ENCODE measurements at regions not wholly inside any gene's neighbourhood (a gene's known extent, or its start where the extent isn't known, plus 50 kb on each side); places are given as distances from the start of the nearest gene placed in this dataset.
A peak's percentile ranks its signal among the peaks of the same experiment; 100 is the strongest.

DNA sequence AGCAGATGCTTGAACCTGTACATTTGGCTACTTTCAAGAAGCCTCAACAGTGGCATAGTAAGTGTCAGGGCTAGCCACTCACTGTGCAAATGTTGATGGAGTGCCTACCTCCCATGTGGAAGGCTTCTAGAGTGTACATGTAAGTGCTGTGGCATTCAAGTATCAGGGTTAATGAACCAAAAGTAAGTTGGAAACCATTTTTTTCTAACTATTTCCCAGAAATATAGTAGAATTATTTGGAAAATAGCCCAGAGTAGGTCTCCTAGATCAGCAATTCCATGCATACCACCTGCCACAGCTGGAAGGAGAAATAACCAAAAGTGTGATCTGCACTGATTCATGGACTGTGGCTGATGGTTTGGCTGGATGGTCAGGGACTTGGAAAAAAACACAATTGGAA lies 53.3 kb downstream of the FOXD1 start:
- Histone ChIP-seq H3K27me3 (no peaks in the 10 kb centered on the region), H3K9me3 (ENCODE audit: low read depth) (no peaks in the 10 kb centered on the region), H2AFZ (no peak overlapping the region), H3K27ac (no peak overlapping the region), H4K20me1 (ENCODE audit: insufficient read depth, poor library complexity, severe bottlenecking) (no peaks in the 10 kb centered on the region), H3K9me2 (replicated peaks; ENCODE audit: insufficient read depth) (no peaks in the 10 kb centered on the region), H3K36me3 (replicated peaks; ENCODE audit: insufficient read depth, low read depth) (no peaks in the 10 kb centered on the region), H3K4me2 (no peak overlapping the region), H3K4me1 (ENCODE audit: insufficient read depth) (peaks cover 30% of the 10 kb centered on the region), H3K79me2 (no peaks in the 10 kb centered on the region), H3K4me3 (no peak overlapping the region)
- no peak for DNase-seq (ENCODE audit: low spot score)
- no peak for TF ChIP-seq EZH2 (IDR thresholded peaks at IDR 0.05; ENCODE audit: borderline replicate concordance)
- TF ChIP-seq EZH2phosphoT487 (IDR thresholded peaks at IDR 0.05; ENCODE audit: low read depth, severe bottlenecking, unreplicated experiment): no peak
- no peak for TF ChIP-seq CTCF (IDR thresholded peaks at IDR 0.05; ENCODE audit: poor library complexity)

- Histone ChIP-seq H3K36me3 (replicated peaks; ENCODE audit: insufficient read depth, low read depth) (no peaks in the 10 kb centered on the region), H3K4me3 (no peak overlapping the region), H3K4me1 (ENCODE audit: insufficient read depth) (peaks cover 30% of the 10 kb centered on the region), H2AFZ (no peak overlapping the region), H3K79me2 (no peaks in the 10 kb centered on the region), H3K27ac (no peak overlapping the region), H4K20me1 (ENCODE audit: insufficient read depth, poor library complexity, severe bottlenecking) (no peaks in the 10 kb centered on the region), H3K4me2 (no peak overlapping the region), H3K9me2 (replicated peaks; ENCODE audit: insufficient read depth) (no peaks in the 10 kb centered on the region), H3K27me3 (no peaks in the 10 kb centered on the region), H3K9me3 (ENCODE audit: low read depth) (no peaks in the 10 kb centered on the region)
- DNase-seq (ENCODE audit: low spot score): no peak
- TF ChIP-seq EZH2phosphoT487 (IDR thresholded peaks at IDR 0.05; ENCODE audit: low read depth, severe bottlenecking, unreplicated experiment) (no peak), EZH2 (IDR thresholded peaks at IDR 0.05; ENCODE audit: borderline replicate concordance) (no peak), CTCF (IDR thresholded peaks at IDR 0.05; ENCODE audit: poor library complexity) (no peak)
- WGBS (ENCODE audit: low lambda C conversion rate, missing lambda C conversion rate): 72% methylated on average over 4 of the region's 4 CpGs
These were observed 54.0 kb downstream of the FOXD1 start for GRCh38 chr5:73394610-73395009.

DNA sequence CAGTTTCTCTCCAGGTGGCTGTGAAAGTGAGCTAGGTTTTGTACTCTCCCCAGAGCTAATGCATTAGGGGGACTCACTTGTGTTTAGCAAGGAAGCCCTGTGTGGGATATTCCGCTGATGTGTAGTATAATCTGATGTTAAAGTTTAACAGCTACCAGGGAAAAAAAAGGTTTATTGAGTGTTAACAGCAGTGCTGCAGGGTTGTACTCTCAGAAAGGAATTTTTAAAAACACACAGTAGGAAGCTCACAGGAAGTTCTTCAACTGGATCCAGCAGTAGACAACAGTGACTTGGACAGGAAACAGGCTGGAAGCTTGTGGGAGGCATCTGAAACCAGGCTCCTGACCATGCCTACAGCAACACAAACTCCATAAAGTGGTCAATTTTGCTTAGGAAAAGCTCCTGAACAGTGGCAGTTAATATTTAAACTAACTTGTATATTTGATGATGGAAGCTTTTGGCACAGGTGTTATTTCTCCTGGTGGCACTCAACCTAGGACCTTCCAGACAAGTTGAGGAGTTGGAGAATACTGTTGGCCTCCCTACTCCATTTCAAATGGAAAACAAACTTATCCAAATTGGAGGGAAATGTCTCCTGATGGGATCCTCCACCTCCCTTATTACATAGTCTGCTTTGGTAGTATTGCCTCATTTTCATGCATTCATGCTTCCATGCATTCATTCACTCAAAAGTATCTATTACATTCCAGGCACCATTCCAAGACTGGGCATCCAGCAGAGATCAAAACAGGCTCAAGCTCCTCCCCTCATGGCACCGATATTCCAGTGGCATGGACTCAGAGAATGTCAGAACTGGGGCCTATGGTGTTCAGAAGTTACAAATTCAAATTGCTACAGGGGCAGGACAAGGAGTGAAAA lies 54.7 kb downstream of the FOXD1 start:
- peak; percentile 16 for DNase-seq (ENCODE audit: low spot score)
- H3K4me2 ChIP-seq: peak overlapping the region; percentile 54

More for the DNA sequence above, 54.7 kb downstream of the FOXD1 start:
- Histone ChIP-seq H3K27me3 (no peaks in the 10 kb centered on the region), H3K9me3 (ENCODE audit: low read depth) (no peaks in the 10 kb centered on the region), H2AFZ (no peak overlapping the region), H3K36me3 (replicated peaks; ENCODE audit: insufficient read depth, low read depth) (no peaks in the 10 kb centered on the region), H3K27ac (peak overlapping the region; percentile 44), H3K4me1 (ENCODE audit: insufficient read depth) (peaks cover 30% of the 10 kb centered on the region), H3K79me2 (no peaks in the 10 kb centered on the region), H4K20me1 (ENCODE audit: insufficient read depth, poor library complexity, severe bottlenecking) (no peaks in the 10 kb centered on the region), H3K4me3 (no peak overlapping the region), H3K9me2 (replicated peaks; ENCODE audit: insufficient read depth) (no peaks in the 10 kb centered on the region)
- WGBS (ENCODE audit: low lambda C conversion rate, missing lambda C conversion rate): 51% methylated on average over 2 of the region's 2 CpGs
- no peak for TF ChIP-seq EZH2 (IDR thresholded peaks at IDR 0.05; ENCODE audit: borderline replicate concordance)
- TF ChIP-seq EZH2phosphoT487 (IDR thresholded peaks at IDR 0.05; ENCODE audit: low read depth, severe bottlenecking, unreplicated experiment): no peak
- TF ChIP-seq CTCF (IDR thresholded peaks at IDR 0.05; ENCODE audit: poor library complexity): no peak
